NCI-H1092 (cell line): ENCODE measurements at regions not wholly inside any gene's neighbourhood (a gene's known extent, or its start where the extent isn't known, plus 50 kb on each side); places are given as distances from the start of the nearest gene placed in this dataset.
"Not testable (repeated sequence)": the region's sequence is repeated elsewhere in the genome, so short reads cannot be mapped to it uniquely, and the experiment has no call there.

Experiments
- DNase-seq: peaks from one replicate; lab custom pipeline; 2025; lab: John Stamatoyannopoulos, UW

GRCh38 chr3:152581951-152582350, 253.0 kb upstream of the P2RY1 start:
- no peak for DNase-seq

- no peak for DNase-seq
Observed at GRCh38 chr3:152583963-152584362, 251.0 kb upstream of the P2RY1 start.

- DNase-seq: no peak
Observed at GRCh38 chr3:152586974-152587373, 248.0 kb upstream of the P2RY1 start.

DNA sequence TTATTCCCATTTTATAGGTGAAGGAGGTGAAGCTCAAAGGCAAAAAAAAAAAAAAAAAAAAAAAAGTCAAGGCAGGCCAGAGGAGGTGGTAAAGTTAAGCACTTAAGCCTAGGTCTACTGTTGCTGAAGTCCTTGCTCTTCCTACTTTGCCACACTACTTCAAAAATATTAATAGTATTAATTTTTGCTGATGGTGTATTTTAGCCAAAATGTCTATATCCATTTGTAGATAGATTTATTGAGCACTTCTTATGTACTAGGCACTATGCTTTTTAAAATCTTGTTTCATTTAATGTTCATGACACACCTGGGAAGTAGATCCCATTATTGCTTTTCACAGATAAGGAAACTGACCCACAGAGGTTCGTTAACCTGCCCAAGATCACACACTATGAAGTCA, 247.1 kb upstream of the P2RY1 start:
- no peak for DNase-seq

- no peak for DNase-seq
Observed at GRCh38 chr3:152589644-152590043, 245.3 kb upstream of the P2RY1 start.

- DNase-seq: no peak
Observed at GRCh38 chr3:152591515-152591914, 243.4 kb upstream of the P2RY1 start.

DNA sequence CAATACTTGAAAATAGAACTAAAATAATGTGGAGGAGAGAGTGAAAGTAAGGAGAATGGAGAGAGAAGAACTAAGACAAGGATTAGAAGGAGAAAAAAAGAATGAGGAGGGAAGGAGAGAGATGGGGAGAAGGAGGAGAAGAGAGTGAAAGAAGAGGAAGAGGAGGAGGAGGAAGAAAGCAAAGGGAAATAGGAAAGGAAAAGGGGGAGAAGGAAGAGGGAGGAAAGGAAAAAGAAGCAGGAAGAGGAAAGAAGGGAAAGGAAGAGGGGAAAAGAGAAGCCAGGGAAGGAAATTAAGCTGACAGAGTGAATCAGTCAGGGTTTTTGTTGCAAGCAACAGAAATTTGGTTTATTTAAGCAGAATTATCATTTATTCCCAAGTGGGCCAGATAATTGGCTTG, 241.7 kb upstream of the P2RY1 start:
- DNase-seq: no peak

GRCh38 chr3:152595975-152596821, 238.7 kb upstream of the P2RY1 start:
- no peak for DNase-seq

DNA sequence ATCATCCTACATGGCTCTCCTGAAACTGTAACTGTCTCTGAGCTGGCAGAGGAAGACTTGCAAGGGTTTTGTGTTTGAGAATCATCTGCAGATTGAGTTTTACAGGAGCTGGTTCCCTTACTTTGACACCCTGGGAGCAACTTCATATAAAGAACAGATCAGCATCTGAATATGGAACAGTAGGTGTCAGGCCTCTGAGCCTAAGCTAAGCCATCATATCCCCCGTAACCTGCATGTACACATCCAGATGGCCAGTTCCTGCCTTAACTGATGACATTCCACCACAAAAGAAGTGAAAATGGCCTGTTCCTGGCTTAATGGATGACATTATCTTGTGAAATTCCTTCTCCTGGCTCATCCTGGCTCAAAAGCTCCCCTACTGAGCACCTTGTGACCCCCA, 238.1 kb upstream of the P2RY1 start:
- not testable (repeated sequence) for DNase-seq

DNA sequence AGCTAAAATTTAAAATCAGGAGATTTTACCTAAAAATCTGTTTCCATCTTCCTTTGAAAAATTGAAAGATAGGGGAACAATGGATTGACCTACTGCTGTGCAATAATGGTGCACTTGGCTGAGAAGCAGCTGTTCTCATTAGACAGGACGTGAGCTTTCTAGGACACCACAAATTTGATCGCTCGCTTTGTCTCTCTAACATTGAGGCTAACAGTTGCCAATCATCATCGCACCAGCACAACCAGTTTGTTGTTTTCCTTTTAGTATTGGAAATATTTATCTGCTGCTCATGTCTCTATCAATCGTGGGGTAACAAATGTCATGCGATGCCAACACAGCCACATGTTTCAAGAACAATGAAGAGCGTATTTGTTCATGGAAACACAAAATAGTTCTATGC, 228.8 kb upstream of the P2RY1 start:
- no peak for DNase-seq

- DNase-seq: no peak
Observed at GRCh38 chr3:152607179-152607578, 227.8 kb upstream of the P2RY1 start.

GRCh38 chr3:152608696-152609594, 226.0 kb upstream of the P2RY1 start:
- DNase-seq: no peak

GRCh38 chr3:152609891-152610290, 225.0 kb upstream of the P2RY1 start:
- no peak for DNase-seq

DNA sequence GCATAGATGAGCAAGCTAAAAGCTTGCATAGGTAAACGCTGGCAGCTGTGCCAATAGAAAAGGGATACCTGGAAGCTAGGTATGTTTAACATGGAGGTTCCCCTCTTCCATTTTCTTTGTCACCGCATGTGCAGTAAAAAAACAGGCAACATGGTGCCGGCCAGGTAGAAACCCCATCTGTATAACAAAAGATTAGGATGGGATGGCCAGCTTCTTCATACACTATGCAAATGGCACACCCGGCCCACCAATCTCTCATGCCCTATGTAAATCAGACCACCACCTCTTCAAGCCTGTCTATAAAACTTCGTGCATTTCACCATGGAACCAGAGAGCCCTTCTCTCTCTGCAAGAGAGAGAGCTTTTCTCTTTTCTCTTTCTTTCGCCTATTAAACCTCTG, 224.3 kb upstream of the P2RY1 start:
- no peak for DNase-seq

GRCh38 chr3:152611905-152612304, 223.0 kb upstream of the P2RY1 start:
- DNase-seq: no peak

- DNase-seq: no peak
Observed at GRCh38 chr3:152613851-152614250, 221.1 kb upstream of the P2RY1 start.

- DNase-seq: no peak
Observed at GRCh38 chr3:152615681-152616080, 219.2 kb upstream of the P2RY1 start.

DNA sequence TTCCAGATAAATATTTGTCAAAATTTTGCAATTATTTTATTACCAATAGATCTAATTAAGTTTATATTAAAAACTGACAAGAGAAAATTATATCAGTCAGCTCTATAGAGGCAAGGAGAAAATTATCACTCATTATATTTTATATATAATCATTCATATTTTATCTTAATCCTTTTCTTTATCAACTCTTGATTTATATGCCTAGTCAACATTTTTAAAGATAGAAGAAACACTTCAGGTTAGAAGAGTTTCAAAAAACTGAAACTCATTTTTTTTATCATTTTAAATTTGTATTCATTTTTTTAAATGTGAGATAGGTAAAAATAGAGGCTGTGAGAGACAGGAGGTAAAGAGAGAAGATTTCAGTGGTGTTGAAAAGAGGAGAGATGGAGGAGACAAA, 217.3 kb upstream of the P2RY1 start:
- DNase-seq: no peak

DNA sequence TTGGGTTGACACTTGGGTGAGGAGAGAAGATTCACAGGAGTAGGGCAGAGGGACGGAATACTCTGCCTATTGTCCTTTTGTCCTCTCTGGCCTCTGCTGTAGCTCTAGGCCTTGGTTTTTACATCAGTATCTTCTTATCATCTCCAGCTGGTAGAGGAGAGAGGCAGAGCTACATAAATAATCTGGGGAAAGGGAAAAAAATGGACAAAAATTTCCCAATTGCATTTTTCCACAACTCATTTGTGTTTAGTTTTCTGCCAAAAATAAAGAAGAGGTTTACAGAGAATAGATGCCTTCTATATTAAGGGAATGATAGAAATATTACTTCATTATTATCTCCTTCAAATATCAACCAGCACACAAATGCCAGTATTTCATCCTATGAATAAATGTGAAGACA, 216.4 kb upstream of the P2RY1 start:
- DNase-seq: no peak

- no peak for DNase-seq
Observed at GRCh38 chr3:152619691-152620090, 215.2 kb upstream of the P2RY1 start.

DNA sequence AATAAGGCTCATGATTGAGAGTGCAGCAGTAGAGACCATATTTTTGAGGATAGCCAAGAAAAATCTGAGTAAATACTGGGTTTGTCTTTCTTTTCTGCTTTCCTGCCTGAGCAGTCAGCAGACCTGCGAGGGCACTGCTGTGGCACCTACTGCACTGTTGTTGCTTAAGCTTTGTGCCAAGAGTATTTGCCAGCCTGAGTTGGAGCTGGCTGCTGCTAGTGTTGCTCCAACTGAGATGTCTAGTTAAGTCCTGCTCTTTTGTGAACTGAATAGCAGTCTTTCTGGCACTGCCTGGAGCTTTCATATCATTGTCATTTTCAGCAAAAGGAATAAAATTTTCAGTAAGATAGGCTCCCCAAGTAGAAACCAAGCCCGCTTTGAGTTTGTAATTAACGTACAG, 214.5 kb upstream of the P2RY1 start:
- DNase-seq: no peak

GRCh38 chr3:152621006-152621868, 213.7 kb upstream of the P2RY1 start:
- no peak for DNase-seq
